Adrenal gland (tissue), 9 donors: ENCODE measurements at regions not wholly inside any gene's neighbourhood (a gene's known extent, or its start where the extent isn't known, plus 50 kb on each side); places are given as distances from the start of the nearest gene placed in this dataset.
"Not testable (repeated sequence)": the region's sequence is repeated elsewhere in the genome, so short reads cannot be mapped to it uniquely, and the experiment has no call there.

Experiments used
- DNase-seq, 7 donors: peaks; one replicate each; pipeline ENCODE4 v3.0.0-alpha.2; 2019 to 2020
- H3K27ac ChIP-seq, 5 donors: fragments of 200-600 bp; sonication (generic) in 4 of 5; 1 replicate in 3 of 5; 2 replicates in 2 of 5; pipeline versions ENCODE4 v1.5.1 to v1.8.0; 2016 to 2020; ENCODE audit warnings: mild to moderate bottlenecking in 1 of 5
- H3K27me3 ChIP-seq: fragments of 200-600 bp; 2 replicates; pipeline ENCODE4 v1.8.0; 2021
- H3K36me3 ChIP-seq, 2 donors: fragments of 200-600 bp; replicated peaks in 1 of 2; 1 replicate in 1 of 2; 2 replicates in 1 of 2; pipeline versions ENCODE4 v1.5.1 to v1.8.0; 2018 to 2022
- H3K4me1 ChIP-seq, 2 donors: fragments of 200-600 bp; replicated peaks in 1 of 2; 1 replicate in 1 of 2; 2 replicates in 1 of 2; pipeline versions ENCODE4 v1.5.1 to v1.8.0; 2018 to 2021
- H3K4me3 ChIP-seq, 4 donors: fragments of 200-600 bp; sonication (generic) in 3 of 4; one replicate each; pipeline ENCODE4 v1.5.1; 2016 to 2018
- H3K9me3 ChIP-seq, 3 donors: fragments of 200-600 bp; sonication (generic) in 1 of 3; replicated peaks in 1 of 3; 1 replicate in 2 of 3; 2 replicates in 1 of 3; pipeline versions ENCODE4 v1.5.1 to v1.8.0; 2016 to 2021
- WGBS, 4 donors: extraction: QIAGEN DNeasy Blood & Tissue Kit in 2 of 4; methylation state at CpG; one replicate each; pipeline versions ENCODE4 v1.1.5 to v1.1.7; 2013 to 2017; 5-methylcytosine and 5-hydroxymethylcytosine counted together
- intact Hi-C, 2 donors: fragments of 100-400 bp; cut with DNase I; formaldehyde crosslinking; loops; one replicate each; pipeline versions ENCODE4 v1.14.1 to v1.15.0; 2022 to 2023
- donor health status: healthy with polysubstance abuse.
- donor health status: Bipolar disorder and iron deficiency.
- donor health status: DM: yes; HTN: yes; CAD: no.
- donor health status: DM: no; HTN: no; CAD: no.
- donor health status: DM: no; HTN: no; CAD: no.

GRCh38 chr20:30295967-30296366, 961.5 kb upstream of the DEFB115 start:
- H3K27ac ChIP-seq, H3K9me3 ChIP-seq, H3K4me1 ChIP-seq, DNase-seq, H3K27me3 ChIP-seq, H3K36me3 ChIP-seq, H3K4me3 ChIP-seq, intact Hi-C loops: not testable (repeated sequence)
- WGBS, 4 donors, result 73 to 82% (median 76%) methylated on average over 5 to 7 of the region's 9 CpGs

GRCh38 chr20:30297878-30298595, 959.4 kb upstream of the DEFB115 start:
- H3K9me3 ChIP-seq, intact Hi-C loops, H3K27me3 ChIP-seq, H3K36me3 ChIP-seq, H3K4me1 ChIP-seq, DNase-seq, H3K27ac ChIP-seq, H3K4me3 ChIP-seq: not testable (repeated sequence)
- 67 to 94% (median 89%) methylated on average over 1 of the region's 1 CpG for WGBS, 4 donors

GRCh38 chr20:30300220-30300642, 957.2 kb upstream of the DEFB115 start:
- H3K4me1 ChIP-seq, H3K9me3 ChIP-seq, intact Hi-C loops, H3K27ac ChIP-seq, H3K4me3 ChIP-seq, H3K36me3 ChIP-seq, H3K27me3 ChIP-seq: not testable (repeated sequence)
- WGBS, 4 donors, result 4 to 47% (median 14%) methylated on average over 14 to 33 of the region's 33 CpGs
- peak in 1 of 7 donors; percentile 26 for DNase-seq

GRCh38 chr20:30302786-30303185, 954.7 kb upstream of the DEFB115 start:
- DNase-seq, H3K4me3 ChIP-seq, intact Hi-C loops, H3K27ac ChIP-seq, H3K9me3 ChIP-seq, H3K36me3 ChIP-seq, H3K4me1 ChIP-seq, H3K27me3 ChIP-seq: not testable (repeated sequence)

- H3K27me3 ChIP-seq, H3K27ac ChIP-seq, H3K4me1 ChIP-seq, DNase-seq, H3K36me3 ChIP-seq, intact Hi-C loops, H3K4me3 ChIP-seq, H3K9me3 ChIP-seq: not testable (repeated sequence)
- 33 to 54% (median 41%) methylated on average over 1 of the region's 1 CpG for WGBS, 4 donors
Measured at GRCh38 chr20:30309938-30310337, 947.5 kb upstream of the DEFB115 start.

- H3K4me1 ChIP-seq, result not testable (repeated sequence)
Measured at GRCh38 chr20:30310385-30310784, 947.1 kb upstream of the DEFB115 start.

GRCh38 chr20:30312220-30312619, 945.2 kb upstream of the DEFB115 start:
- H3K4me1 ChIP-seq, H3K27me3 ChIP-seq, intact Hi-C loops, H3K9me3 ChIP-seq, H3K4me3 ChIP-seq, H3K36me3 ChIP-seq, DNase-seq, H3K27ac ChIP-seq: not testable (repeated sequence)
- 72 to 80% (median 75%) methylated on average over 4 of the region's 4 CpGs for WGBS, 4 donors

More at GRCh38 chr20:30310385-30310784, 947.1 kb upstream of the DEFB115 start:
- H3K27ac ChIP-seq, DNase-seq, H3K9me3 ChIP-seq, H3K4me3 ChIP-seq, intact Hi-C loops, H3K27me3 ChIP-seq, H3K36me3 ChIP-seq: not testable (repeated sequence)
- WGBS, 4 donors, result 74 to 83% (median 82%) methylated on average over 2 of the region's 2 CpGs

GRCh38 chr20:30313660-30314059, 943.8 kb upstream of the DEFB115 start:
- DNase-seq, H3K4me1 ChIP-seq, H3K4me3 ChIP-seq, H3K27ac ChIP-seq, intact Hi-C loops, H3K9me3 ChIP-seq, H3K27me3 ChIP-seq, H3K36me3 ChIP-seq: not testable (repeated sequence)
- 33 to 83% (median 68%) methylated on average over 1 of the region's 1 CpG; no CpG with 5 or more reads in 1 of the 4 donors for WGBS, 4 donors

- H3K9me3 ChIP-seq, H3K36me3 ChIP-seq, H3K27me3 ChIP-seq, H3K4me3 ChIP-seq, H3K4me1 ChIP-seq, DNase-seq, H3K27ac ChIP-seq, intact Hi-C loops: not testable (repeated sequence)
- 7 to 44% (median 18%) methylated on average over 17 to 23 of the region's 23 CpGs for WGBS, 4 donors
Measured at GRCh38 chr20:30316063-30316462, 941.4 kb upstream of the DEFB115 start.

- intact Hi-C loops, H3K9me3 ChIP-seq, H3K4me1 ChIP-seq, H3K36me3 ChIP-seq, H3K4me3 ChIP-seq, H3K27me3 ChIP-seq, DNase-seq, H3K27ac ChIP-seq: not testable (repeated sequence)
- WGBS, 4 donors, result 27 to 60% (median 39%) methylated on average over 10 to 47 of the region's 47 CpGs
Measured at GRCh38 chr20:30316532-30317299, 940.7 kb upstream of the DEFB115 start.

- H3K4me3 ChIP-seq, H3K36me3 ChIP-seq, DNase-seq, H3K27me3 ChIP-seq, H3K4me1 ChIP-seq, H3K27ac ChIP-seq, intact Hi-C loops, H3K9me3 ChIP-seq: not testable (repeated sequence)
- WGBS, 4 donors, result 63 to 76% (median 75%) methylated on average over 5 of the region's 5 CpGs
Measured at GRCh38 chr20:30333744-30334143, 923.7 kb upstream of the DEFB115 start.
